WTC11 (cell line): ENCODE measurements at regions not wholly inside any gene's neighbourhood (a gene's known extent, or its start where the extent isn't known, plus 50 kb on each side); places are given as distances from the start of the nearest gene placed in this dataset.

Source experiments
- ATAC-seq: fragments of 200-7000 bp; cut with Tn5 transposase; 2 replicates; pipeline ENCODE4 v1.10.0; 2021; ENCODE audit warnings: mild to moderate bottlenecking, moderate library complexity
- CTCF ChIA-PET: fragments of 300-600 bp; sonication (Branson Sonifier 250); formaldehyde crosslinking; loops from one replicate; lab custom pipeline; 2021; ENCODE audit warnings: antibody characterized with exemption; lab: Charles Lee
- POLR2A ChIA-PET: fragments of 350-600 bp; sonication (Branson Sonifier 250); formaldehyde crosslinking; loops from one replicate; lab custom pipeline; 2021; ENCODE audit warnings: antibody characterized with exemption; lab: Charles Lee
- DNase-seq: peaks from one replicate; pipeline ENCODE4 v3.0.0; 2021; ENCODE audit warnings: low spot score
- H3K27ac Mint-ChIP-seq: 2 replicates; pipeline ENCODE4 v1.8.0; 2021; ENCODE audit warnings: mixed read lengths
- H3K27me3 Mint-ChIP-seq: 2 replicates; pipeline ENCODE4 v1.8.0; 2021; ENCODE audit warnings: low read depth, mild to moderate bottlenecking, moderate library complexity, mixed read lengths
- H3K36me3 Mint-ChIP-seq: 2 replicates; pipeline ENCODE4 v1.8.0; 2021; ENCODE audit warnings: mixed read lengths
- H3K4me1 Mint-ChIP-seq: 2 replicates; pipeline ENCODE4 v1.8.0; 2022; ENCODE audit warnings: mixed read lengths
- H3K4me3 Mint-ChIP-seq: 2 replicates; pipeline ENCODE4 v1.8.0; 2021; ENCODE audit warnings: mild to moderate bottlenecking, moderate library complexity, mixed read lengths
- H3K9me3 Mint-ChIP-seq: 2 replicates; pipeline ENCODE4 v1.8.0; 2021; ENCODE audit warnings: mixed read lengths
- CDX4 ChIP-seq: fragments of 250-450 bp; sonication (Bioruptor Pico); IDR thresholded peaks from 2 replicates; pipeline ENCODE4 v1.9.0; 2021; ENCODE audit warnings: moderate library complexity, mild to moderate bottlenecking, inconsistent platforms, borderline replicate concordance
- CTCF ChIP-seq: fragments of 200-600 bp; IDR thresholded peaks from 2 replicates; pipeline ENCODE4 v1.8.0; 2022; ENCODE audit warnings: antibody characterized with exemption
- E2F1 ChIP-seq: sonication (generic); formaldehyde crosslinking; IDR thresholded peaks from 2 replicates; pipeline ENCODE4 v1.8.0; 2022; ENCODE audit warnings: mild to moderate bottlenecking, missing genetic modification reagents
- E2F5 ChIP-seq: sonication (generic); formaldehyde crosslinking; IDR thresholded peaks from 2 replicates; pipeline ENCODE4 v1.8.1; 2022; ENCODE audit warnings: mild to moderate bottlenecking, moderate library complexity, missing genetic modification reagents
- EMX1 ChIP-seq: fragments of 250-450 bp; sonication (Bioruptor Pico); IDR thresholded peaks from 2 replicates; pipeline ENCODE4 v1.8.0; 2021; ENCODE audit warnings: mild to moderate bottlenecking
- ESRRA ChIP-seq: sonication (generic); formaldehyde crosslinking; IDR thresholded peaks from 2 replicates; pipeline ENCODE4 v1.8.1; 2022; ENCODE audit warnings: mild to moderate bottlenecking, missing genetic modification reagents, borderline replicate concordance
- GRHL2 ChIP-seq: fragments of 250-450 bp; sonication (Bioruptor Pico); IDR thresholded peaks from 2 replicates; pipeline ENCODE4 v1.8.0; 2022; ENCODE audit warnings: mild to moderate bottlenecking, moderate library complexity; ENCODE audit not compliant: insufficient replicate concordance, severe bottlenecking
- GTF2I ChIP-seq: fragments of 250-450 bp; sonication (Bioruptor Pico); conservative IDR thresholded peaks from 2 replicates; pipeline ENCODE4 v1.4.0; 2021; ENCODE audit warnings: mild to moderate bottlenecking
- KAT7 ChIP-seq: sonication (generic); formaldehyde crosslinking; IDR thresholded peaks from 2 replicates; pipeline ENCODE4 v1.8.1; 2023; ENCODE audit warnings: missing genetic modification reagents, mild to moderate bottlenecking, borderline replicate concordance
- NFATC4 ChIP-seq: fragments of 250-450 bp; sonication (Bioruptor Pico); IDR thresholded peaks from 2 replicates; pipeline ENCODE4 v1.9.0; 2021; ENCODE audit warnings: mild to moderate bottlenecking
- RORB ChIP-seq: fragments of 250-450 bp; sonication (Bioruptor Pico); IDR thresholded peaks from 2 replicates; pipeline ENCODE4 v1.9.0; 2021; ENCODE audit warnings: mild to moderate bottlenecking
- SOX15 ChIP-seq: fragments of 250-450 bp; sonication (Bioruptor Pico); IDR thresholded peaks from 2 replicates; pipeline ENCODE4 v1.9.0; 2021; ENCODE audit warnings: mild to moderate bottlenecking
- TCF7 ChIP-seq: sonication (generic); formaldehyde crosslinking; IDR thresholded peaks from 2 replicates; pipeline ENCODE4 v1.8.0; 2022; ENCODE audit warnings: mild to moderate bottlenecking, low read depth, missing genetic modification reagents, moderate library complexity
- TP53 ChIP-seq: sonication (generic); formaldehyde crosslinking; IDR thresholded peaks from 2 replicates; pipeline ENCODE4 v1.8.1; 2023; ENCODE audit warnings: mild to moderate bottlenecking, missing genetic modification reagents
- ZBTB43 ChIP-seq: sonication (generic); formaldehyde crosslinking; IDR thresholded peaks from 2 replicates; pipeline ENCODE4 v1.8.1; 2023; ENCODE audit warnings: mild to moderate bottlenecking, missing genetic modification reagents
- ZNF121 ChIP-seq: sonication (generic); formaldehyde crosslinking; IDR thresholded peaks from 2 replicates; pipeline ENCODE4 v1.8.0; 2023; ENCODE audit warnings: missing genetic modification reagents
- ZNF396 ChIP-seq: fragments of 250-450 bp; sonication (Bioruptor Pico); IDR thresholded peaks from 2 replicates; pipeline ENCODE4 v1.8.0; 2021; ENCODE audit warnings: mild to moderate bottlenecking, moderate library complexity, borderline replicate concordance
- ZNF423 ChIP-seq: fragments of 250-450 bp; sonication (Bioruptor Pico); IDR thresholded peaks from 2 replicates; pipeline ENCODE4 v2.1.2; 2022; ENCODE audit warnings: mild to moderate bottlenecking, moderate library complexity
- ZNF512 ChIP-seq: sonication (generic); formaldehyde crosslinking; IDR thresholded peaks from 2 replicates; pipeline ENCODE4 v1.8.1; 2022; ENCODE audit warnings: missing genetic modification reagents, borderline replicate concordance

- ChIA-PET POLR2A (no interaction called here), CTCF (no interaction called here)
- ATAC-seq (no peak), DNase-seq (no peak)
- H3K9me3 Mint-ChIP-seq = no peaks in the 10 kb centered on the region
- TF ChIP-seq GTF2I (CRISPR knock-in tag) (no peak), EMX1 (no peak), ZNF512 (no peak), E2F1 (CRISPR knock-in tag) (no peak), GRHL2 (CRISPR knock-in tag) (no peak), KAT7 (no peak), CDX4 (CRISPR knock-in tag) (no peak), SOX15 (CRISPR knock-in tag) (no peak), ZNF396 (CRISPR knock-in tag) (no peak), E2F5 (no peak), ESRRA (no peak), ZNF121 (CRISPR knock-in tag) (no peak), ZBTB43 (CRISPR knock-in tag) (no peak), TCF7 (CRISPR knock-in tag) (no peak), ZNF423 (CRISPR knock-in tag) (no peak)
- H3K27me3 Mint-ChIP-seq = no peaks in the 10 kb centered on the region
- no peak overlapping the region for H3K27ac Mint-ChIP-seq
- no peak overlapping the region for H3K4me3 Mint-ChIP-seq
- no peaks in the 10 kb centered on the region; the same call in 1 of the 2 replicates for H3K4me1 Mint-ChIP-seq
- H3K36me3 Mint-ChIP-seq = no peaks in the 10 kb centered on the region
Measured at GRCh38 chr10:129241461-129241860, 225.6 kb upstream of the MGMT start.

GRCh38 chr10:129244298-129244697, 222.7 kb upstream of the MGMT start:
- CTCF ChIA-PET = no interaction called here
- DNase-seq = no peak
- H3K27ac Mint-ChIP-seq = no peak overlapping the region
- no peak overlapping the region for H3K4me3 Mint-ChIP-seq
- no peaks in the 10 kb centered on the region for H3K27me3 Mint-ChIP-seq
- POLR2A ChIA-PET = no interaction called here
- no peaks in the 10 kb centered on the region for H3K9me3 Mint-ChIP-seq
- H3K4me1 Mint-ChIP-seq = no peaks in the 10 kb centered on the region
- TF ChIP-seq TP53 (CRISPR knock-in tag) = no peak
- TF ChIP-seq RORB = no peak
- no peak for TF ChIP-seq CTCF
- no peak for TF ChIP-seq NFATC4
- H3K36me3 Mint-ChIP-seq = no peaks in the 10 kb centered on the region
- ATAC-seq = no peak
